Activated CD4-positive, alpha-beta T cell treated with anti-CD3 and anti-CD28 coated beads for 48 hours (primary cell): ENCODE measurements at regions not wholly inside any gene's neighbourhood (a gene's known extent, or its start where the extent isn't known, plus 50 kb on each side); places are given as distances from the start of the nearest gene placed in this dataset.
A peak's percentile ranks its signal among the peaks of the same experiment; 100 is the strongest.

Source experiments
- DNase-seq: peaks from one replicate; pipeline ENCODE4 v3.0.0-alpha.2; 2020

- DNase-seq = no peak
Measured at GRCh38 chr6:2454180-2454579, 208.8 kb upstream of the GMDS start.

- DNase-seq = no peak
Measured at GRCh38 chr6:2450546-2450945, 205.1 kb upstream of the GMDS start.

DNA sequence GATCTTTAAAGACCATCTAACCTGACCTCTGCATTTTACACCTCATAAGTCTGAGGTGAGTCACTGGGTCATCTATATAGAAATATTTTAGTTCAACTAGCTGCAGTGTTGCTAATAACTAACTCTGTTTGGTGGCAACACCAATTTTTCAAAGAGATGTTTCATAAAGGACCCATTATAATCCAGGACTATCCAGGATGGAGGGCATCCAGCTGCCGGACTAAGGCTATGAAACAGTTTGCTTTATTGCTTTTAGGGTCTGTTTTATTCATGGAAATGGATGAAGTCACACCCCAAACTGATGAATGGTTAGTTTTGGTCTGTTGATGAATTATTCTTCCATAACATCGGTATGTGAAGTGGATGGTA is 204.2 kb upstream of the GMDS start:
- no peak for DNase-seq

DNA sequence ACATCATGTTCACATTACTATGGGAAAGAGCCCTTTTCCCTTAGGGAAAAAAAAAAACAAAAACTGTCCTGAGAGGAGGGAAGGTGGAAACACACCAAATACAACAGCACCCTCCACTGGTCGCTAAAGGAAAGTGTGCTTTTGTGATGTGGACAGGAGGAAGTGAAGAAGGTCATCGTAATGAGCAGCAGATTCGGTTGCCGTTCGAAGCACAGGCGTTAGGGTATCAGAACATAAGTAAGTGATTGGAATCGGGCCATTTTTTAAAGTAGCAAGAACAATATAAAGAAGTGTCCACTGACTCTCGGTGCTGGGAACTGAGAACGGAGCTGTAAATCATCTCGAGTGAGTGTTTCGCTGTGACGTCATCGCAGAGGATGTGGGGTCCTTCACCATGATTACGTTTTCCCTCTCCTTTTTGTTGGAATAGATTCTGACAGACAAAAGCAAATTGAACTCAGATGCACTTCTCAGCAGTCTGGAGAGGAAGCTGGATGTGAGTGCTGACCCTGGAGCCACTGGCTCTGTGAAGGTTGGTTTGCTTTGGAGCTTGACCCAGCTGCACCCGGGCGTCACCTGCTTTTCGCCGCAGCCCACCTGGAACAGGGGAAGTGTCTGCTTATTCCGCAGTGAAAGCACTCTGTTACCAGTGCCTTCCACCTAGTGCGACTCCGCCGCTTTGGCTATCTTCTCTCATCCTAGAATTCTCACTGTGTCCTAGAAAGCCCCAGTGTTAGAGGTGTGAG is 203.6 kb upstream of the GMDS start:
- peak; percentile 41 for DNase-seq

DNA sequence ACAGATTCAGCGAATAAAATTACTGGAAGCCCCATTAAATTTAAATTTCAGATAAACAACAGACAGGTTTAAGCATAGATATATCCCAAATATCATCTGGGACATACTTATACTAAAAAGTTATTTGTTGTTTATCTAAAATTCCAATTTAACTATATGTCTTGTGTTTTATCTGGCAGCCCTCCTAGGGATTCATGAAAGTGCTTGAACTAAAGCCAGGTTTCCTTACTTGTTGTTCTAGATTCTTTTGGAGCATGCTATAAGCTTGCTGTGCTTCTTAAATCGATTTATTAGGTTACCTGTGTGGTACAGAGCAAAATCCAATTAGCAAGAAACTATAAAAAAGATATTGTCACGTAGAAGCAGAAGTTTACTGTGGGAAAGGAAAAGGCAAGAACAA is 202.5 kb upstream of the GMDS start:
- no peak for DNase-seq

- no peak for DNase-seq
Measured at GRCh38 chr6:2447318-2447920, 202.0 kb upstream of the GMDS start.

- no peak for DNase-seq
Measured at GRCh38 chr6:2441601-2442475, 196.4 kb upstream of the GMDS start.

GRCh38 chr6:2440516-2440915 is 195.1 kb upstream of the GMDS start:
- no peak for DNase-seq

DNA sequence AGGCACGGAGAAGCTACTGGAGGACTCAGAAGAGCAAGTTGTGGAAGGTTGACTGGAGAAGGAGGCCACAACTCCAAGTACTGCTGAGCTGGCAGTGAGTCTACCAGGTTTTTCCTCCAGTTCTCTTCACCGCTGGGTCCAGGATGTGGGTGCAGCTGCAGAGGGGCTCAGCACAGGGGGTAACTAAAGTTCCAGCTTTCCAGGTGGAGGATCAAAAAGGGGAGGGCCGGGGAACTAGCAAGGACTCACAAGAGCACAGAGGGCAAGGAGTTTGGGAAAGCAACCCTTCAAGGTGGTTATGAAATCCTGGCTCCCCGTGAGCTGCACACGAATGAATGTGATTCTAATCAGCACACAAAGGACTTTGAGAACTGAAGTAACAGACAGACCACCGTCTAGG is 194.2 kb upstream of the GMDS start:
- DNase-seq = no peak

- DNase-seq = no peak
Measured at GRCh38 chr6:2439082-2439481, 193.7 kb upstream of the GMDS start.

DNA sequence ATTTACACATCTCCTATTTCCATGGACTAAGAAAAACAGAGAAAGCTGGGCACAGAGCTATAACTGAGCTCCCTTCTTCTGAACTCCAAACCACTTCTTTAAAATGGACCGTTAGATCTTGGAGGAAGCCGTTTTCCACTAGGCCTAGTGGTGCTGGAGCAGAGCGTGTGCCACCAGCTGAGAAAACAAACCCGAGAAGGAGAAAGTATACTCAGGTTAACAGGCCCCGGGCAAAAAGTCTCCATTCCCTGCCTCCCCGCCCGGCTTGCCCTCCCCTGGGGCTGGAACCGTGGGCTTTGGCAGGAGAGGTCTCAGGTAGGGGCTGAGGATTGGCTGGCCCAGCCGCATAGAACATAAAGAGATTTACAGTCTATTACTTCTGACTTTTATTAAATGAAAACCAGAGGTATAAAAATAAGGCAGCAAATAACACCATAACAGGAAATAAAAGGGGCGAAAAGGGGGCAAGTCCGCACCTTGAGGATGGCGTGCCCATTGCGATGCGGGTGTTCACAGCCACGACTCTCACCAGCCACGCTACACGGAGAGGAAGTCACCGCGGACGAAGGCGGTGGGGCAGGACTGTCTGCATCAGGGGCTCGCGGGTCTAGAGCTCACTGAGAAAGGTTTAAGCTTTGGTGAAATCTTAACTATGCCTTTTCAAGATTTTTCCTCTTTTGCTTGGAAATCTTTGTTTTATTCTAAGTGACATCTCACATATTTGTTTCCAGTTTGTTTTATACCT is 191.2 kb upstream of the GMDS start:
- no peak for DNase-seq

DNA sequence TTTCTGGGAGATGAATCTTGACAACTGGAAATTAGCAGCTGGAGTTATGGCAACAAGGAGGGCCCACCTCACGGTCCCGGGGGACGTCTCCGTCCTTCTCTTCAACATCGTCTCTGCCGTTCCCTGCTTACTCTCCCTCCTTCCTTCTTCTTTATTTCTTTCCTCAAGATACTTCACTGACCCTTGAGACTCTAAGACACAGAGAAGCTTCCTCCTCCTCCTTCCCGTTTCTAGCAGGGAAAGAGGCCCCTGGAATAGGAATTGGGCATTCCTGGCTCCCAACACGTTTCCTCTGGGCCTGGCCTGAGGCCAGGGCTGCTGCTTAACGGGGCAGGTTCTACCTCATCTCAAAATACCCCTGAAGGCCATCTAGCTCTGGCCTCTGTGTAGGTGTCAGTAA is 189.9 kb upstream of the GMDS start:
- no peak for DNase-seq

DNA sequence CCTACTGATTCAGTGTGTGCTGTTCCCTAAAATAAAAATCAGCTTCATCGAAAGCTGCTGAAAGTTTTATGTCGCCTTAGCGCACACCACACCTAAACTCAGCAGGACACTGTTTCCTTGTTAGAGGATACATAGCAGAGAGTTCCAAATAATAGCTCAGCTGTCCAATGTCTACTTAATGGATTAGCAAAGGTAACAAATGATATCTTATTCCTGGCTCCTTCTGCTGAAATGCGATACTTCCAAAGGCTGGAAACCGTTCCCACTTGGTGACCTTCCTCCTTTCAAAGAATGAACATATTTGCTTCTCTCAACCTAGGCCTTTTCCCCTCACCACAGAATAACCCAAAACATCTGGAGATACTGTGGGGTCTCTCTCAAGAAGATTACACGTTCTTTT is 189.5 kb upstream of the GMDS start:
- DNase-seq = no peak

GRCh38 chr6:2434116-2434515 is 188.7 kb upstream of the GMDS start:
- DNase-seq = no peak

DNA sequence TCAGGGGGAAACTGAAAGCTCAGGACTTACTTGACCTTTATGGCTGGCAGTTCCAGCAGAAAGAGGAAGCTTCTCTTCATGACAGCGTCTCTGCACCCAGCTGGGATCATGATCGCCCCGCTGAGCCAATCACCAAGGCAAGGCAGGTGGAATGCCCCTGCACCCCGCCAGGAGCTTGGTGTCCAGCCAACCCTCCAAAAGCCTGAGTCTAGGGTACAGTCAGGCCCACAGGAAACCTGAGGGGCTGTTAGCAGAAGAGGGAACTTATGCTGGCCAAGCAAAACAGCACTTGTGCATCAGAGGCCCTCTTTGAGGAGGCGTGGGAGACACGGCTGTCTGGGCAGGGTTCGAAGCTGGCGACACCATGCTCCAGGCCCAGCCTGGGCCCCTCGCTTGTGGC is 188.3 kb upstream of the GMDS start:
- no peak for DNase-seq

- no peak for DNase-seq
Measured at GRCh38 chr6:2433266-2433665, 187.9 kb upstream of the GMDS start.

GRCh38 chr6:2432292-2432691 is 186.9 kb upstream of the GMDS start:
- no peak for DNase-seq

GRCh38 chr6:2430612-2431011 is 185.2 kb upstream of the GMDS start:
- DNase-seq = no peak

DNA sequence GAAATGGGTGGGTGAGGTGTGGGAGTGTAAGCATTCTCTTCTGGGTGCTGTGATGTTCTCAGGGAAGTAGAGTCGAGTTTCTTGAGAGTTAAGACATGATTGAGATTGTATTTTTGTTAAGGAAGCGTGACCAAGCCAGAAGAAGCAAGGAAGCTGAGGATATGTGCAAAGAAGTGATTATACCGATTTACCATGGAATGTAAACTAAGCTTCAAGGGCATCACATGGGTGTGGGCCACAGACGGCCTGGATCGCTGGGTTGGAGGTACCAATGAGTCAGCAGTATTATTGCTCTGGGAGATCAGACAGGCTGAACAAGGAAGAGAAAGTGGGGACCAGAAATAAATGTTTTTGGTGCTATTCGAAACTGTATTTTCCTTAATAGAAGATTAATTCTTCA is 184.1 kb upstream of the GMDS start:
- DNase-seq = no peak

DNA sequence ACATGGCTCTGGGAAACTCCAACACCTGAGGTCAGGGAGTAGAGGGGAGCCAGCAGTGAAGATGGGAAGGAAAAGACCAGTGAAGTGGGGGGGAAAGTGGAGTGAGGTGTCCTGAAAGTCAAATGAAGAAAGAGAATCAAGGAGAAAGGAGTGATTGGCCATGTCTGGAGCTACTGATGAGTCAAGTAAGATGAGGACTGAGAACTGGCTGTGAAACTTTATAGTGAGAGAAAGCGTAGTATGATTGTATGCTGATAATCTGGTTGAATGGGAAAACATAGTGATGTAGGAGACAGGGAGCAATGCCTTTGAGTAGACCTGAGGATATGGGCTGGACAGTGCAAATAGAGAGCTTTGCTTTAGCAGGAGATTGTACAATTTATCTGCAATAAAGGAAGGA is 183.6 kb upstream of the GMDS start:
- no peak for DNase-seq

- DNase-seq = no peak
Measured at GRCh38 chr6:2426561-2427340, 181.3 kb upstream of the GMDS start.

- no peak for DNase-seq
Measured at GRCh38 chr6:2416128-2416712, 170.8 kb upstream of the GMDS start.
